Posterior vena cava (tissue), 2 donors: ENCODE measurements at regions not wholly inside any gene's neighbourhood (a gene's known extent, or its start where the extent isn't known, plus 50 kb on each side); places are given as distances from the start of the nearest gene placed in this dataset.

Experiments
- DNase-seq: peaks from one replicate; pipeline ENCODE4 v3.0.0-alpha.2; 2020; ENCODE audit warnings: low spot score
- intact Hi-C, 2 donors: fragments of 100-400 bp; cut with DNase I; formaldehyde crosslinking; loops; one replicate each; pipeline versions ENCODE4 v1.14.1 to v1.14.2; 2022 to 2023
- donor health status: DM: yes; HTN: yes; CAD: no.
- donor health status: DM: yes; HTN: yes; CAD: no.

DNA sequence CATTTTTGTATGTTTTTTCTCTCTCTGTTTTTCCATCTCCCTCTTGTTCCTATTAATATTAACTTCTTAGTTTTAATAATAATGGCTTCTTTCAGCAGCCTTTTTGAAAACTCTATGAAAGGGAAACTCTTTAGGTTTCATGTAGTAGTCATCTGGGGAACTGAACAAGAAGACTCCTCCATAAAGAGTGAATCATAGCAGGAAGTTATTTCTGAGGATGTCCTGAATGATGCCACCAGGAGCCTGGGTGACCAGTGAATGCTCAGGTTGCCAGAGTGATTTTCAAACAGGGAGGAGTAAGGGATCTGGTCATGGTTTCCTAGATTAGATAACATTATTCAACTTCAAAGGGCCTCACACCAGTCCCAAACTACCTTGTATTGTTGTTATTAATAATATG is 212.8 kb upstream of the PDE5A start:
- intact Hi-C loops: no loop called here
- no peak for DNase-seq

DNA sequence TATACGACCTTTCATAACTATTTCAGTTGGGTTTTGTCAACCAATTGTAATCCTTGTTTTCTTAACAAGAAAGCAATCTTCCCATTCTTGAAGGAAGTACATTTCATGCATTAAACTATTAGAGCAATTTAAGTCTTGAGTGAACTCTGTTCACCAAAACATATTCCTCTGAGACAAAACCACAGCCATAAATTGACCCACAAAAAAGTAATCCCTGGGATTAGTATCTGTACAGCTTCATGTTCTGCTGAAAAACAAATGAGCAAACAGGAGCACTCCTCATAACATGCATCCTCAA is 207.0 kb upstream of the PDE5A start:
- no peak for DNase-seq
- intact Hi-C loops: no loop called here

- intact Hi-C loops: no loop called here
- no peak for DNase-seq
Measured at GRCh38 chr4:119834906-119835612, 206.5 kb upstream of the PDE5A start.

GRCh38 chr4:119833611-119834010 is 205.0 kb upstream of the PDE5A start:
- intact Hi-C loops: no loop called here
- DNase-seq: no peak

GRCh38 chr4:119832776-119833175 is 204.2 kb upstream of the PDE5A start:
- intact Hi-C loops: no loop called here
- DNase-seq: no peak

DNA sequence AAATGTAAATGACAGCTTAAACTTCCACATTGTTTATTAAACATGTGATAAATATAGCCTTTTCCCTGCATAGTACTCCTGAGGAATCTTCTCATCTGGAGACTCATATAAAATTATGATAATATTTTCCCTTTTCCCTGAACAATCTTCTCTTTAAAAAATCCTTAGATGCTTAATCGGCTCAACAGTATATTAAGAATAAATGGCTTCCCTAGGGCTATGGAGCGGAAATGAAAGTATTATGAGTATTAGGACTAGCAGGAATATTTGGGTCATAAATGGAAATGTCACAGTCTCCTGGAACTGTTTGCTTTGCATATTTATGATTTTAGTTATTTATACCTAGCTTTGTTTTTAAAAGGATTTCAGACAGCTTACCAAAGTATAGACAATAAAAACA is 200.7 kb upstream of the PDE5A start:
- intact Hi-C loops: no loop called here

DNA sequence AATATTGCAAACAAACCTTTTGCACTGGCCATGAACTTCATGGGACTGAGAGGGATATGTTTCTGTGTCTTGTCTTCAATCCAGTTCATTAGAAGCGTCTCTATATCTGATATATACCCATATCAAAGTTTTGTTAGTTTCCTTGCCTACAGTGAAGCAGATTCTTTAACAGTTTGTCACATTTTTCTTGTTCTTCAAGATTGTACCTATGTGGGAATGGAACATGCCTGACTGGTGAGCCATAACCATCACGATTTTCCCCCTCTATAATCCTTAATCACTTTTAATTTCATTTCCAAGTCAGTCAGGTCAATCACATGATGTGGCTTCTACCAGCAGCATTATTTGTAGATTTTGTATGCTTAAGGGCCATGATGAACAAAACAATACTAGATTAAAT is 197.1 kb upstream of the PDE5A start:
- DNase-seq: no peak
- intact Hi-C loops: no loop called here

More for the DNA sequence above, 200.7 kb upstream of the PDE5A start:
- DNase-seq: no peak

GRCh38 chr4:119823891-119824290 is 195.3 kb upstream of the PDE5A start:
- intact Hi-C loops: no loop called here
- DNase-seq: no peak

GRCh38 chr4:119823045-119823444 is 194.4 kb upstream of the PDE5A start:
- DNase-seq: no peak
- intact Hi-C loops: no loop called here

GRCh38 chr4:119816473-119816872 is 187.9 kb upstream of the PDE5A start:
- intact Hi-C loops: no loop called here
- DNase-seq: no peak

DNA sequence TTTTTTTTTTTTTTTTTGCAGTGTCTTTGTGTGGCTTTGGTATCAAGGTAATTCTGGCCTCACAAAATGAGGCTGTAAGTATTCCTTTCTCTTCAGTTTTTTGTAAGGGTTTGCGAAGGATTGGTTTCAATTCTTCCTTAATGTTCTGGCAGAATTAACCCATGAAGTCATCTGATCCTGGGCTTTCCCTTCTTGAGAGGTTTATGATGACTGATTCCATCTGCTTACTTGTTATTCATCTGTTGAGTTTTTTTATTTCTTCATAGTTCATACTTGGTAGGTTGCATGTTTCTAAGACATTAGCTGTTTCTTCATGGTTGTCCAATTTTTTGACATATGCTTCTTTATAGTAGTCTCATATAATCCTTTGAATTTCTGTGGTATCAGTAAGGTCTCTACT is 181.4 kb upstream of the PDE5A start:
- intact Hi-C loops: no loop called here
- DNase-seq: no peak

DNA sequence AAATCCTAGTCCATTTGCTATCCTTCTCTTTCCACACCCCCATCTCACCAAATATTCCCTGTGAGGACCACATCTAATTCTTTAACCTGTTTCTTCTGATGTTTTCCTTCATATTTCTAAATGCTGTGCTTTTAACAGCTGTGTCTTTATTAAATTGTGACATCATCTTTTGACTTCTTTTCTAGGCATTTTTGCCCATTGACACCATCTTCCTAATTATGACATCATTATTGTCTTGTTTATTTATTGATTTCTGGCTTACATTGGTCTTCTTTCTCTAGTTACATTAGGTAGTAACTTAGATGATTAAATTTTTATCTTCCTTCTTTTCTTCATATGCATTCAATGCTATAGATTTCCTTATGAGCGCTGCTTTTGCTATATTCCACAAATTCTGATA is 175.8 kb upstream of the PDE5A start:
- intact Hi-C loops: no loop called here
- DNase-seq: no peak

- no peak for DNase-seq
- intact Hi-C loops: no loop called here
Measured at GRCh38 chr4:119797238-119797894, 168.8 kb upstream of the PDE5A start.

GRCh38 chr4:119795986-119796578 is 167.5 kb upstream of the PDE5A start:
- intact Hi-C loops: no loop called here
- DNase-seq: no peak

DNA sequence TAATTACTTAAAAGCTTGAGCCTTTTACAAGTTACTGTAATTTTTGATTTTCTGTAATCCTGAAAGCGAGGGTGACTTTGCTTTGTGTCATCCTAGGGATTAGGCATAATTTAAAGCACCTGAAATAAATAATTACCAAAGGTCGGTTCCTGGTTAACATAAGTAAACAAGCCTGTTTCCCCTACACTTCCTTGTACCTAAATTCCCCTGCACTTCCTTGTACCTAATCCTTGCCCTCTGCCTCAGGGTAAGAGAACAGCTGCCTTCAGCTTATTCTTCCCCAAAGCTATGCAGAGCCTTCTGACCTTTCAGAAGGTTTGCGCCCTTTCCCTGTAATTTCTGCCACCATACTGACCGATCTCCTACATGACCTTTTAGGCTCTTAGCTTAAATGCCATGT is 166.1 kb upstream of the PDE5A start:
- intact Hi-C loops: no loop called here
- DNase-seq: no peak

- DNase-seq: no peak
- intact Hi-C loops: no loop called here
Measured at GRCh38 chr4:119794113-119794512, 165.5 kb upstream of the PDE5A start.

DNA sequence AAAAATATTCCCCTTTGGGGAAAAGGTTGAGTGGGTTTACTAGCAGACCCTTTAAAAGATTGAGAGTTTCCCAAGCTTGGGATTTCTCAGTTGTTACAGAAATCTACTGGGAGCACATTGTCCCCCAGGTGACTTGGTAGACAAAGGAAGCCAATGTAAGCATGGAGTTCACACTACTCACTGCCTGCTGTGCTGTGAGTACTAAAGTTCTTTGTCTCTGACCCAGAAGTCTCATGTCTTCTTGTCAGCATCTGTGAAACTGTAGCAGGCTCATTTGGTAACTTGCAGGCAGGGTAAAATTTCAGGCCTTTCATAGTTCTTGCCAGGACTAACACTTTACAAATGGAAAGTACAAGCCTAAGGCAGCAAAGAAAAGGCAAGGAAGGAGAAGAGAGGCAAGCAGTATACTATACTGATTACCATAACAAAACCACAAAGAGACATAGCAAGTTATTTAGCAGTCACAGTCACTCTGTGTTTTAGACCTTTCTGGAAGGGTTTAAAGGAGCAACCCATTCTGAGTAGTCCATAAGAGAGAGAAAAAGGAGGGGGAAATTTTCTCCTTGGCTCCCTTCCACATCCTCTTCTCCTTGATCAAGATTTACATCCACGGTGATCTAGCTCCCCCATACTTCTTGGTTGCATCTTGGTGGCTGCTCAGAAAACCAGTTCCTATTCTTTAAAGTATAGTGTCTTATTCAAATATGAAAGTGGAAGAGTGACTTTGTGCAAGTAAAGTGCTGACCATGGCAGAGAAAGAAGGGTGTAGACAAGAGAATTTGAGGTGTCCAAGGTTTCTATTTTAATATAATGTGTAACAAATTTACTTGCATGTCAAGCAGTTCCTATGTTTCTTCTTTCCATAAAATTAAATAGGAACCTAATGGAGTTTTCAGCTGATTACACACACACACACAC is 160.0 kb upstream of the PDE5A start:
- no peak for DNase-seq
- intact Hi-C loops: no loop called here

GRCh38 chr4:119785963-119786362 is 157.4 kb upstream of the PDE5A start:
- intact Hi-C loops: no loop called here

DNA sequence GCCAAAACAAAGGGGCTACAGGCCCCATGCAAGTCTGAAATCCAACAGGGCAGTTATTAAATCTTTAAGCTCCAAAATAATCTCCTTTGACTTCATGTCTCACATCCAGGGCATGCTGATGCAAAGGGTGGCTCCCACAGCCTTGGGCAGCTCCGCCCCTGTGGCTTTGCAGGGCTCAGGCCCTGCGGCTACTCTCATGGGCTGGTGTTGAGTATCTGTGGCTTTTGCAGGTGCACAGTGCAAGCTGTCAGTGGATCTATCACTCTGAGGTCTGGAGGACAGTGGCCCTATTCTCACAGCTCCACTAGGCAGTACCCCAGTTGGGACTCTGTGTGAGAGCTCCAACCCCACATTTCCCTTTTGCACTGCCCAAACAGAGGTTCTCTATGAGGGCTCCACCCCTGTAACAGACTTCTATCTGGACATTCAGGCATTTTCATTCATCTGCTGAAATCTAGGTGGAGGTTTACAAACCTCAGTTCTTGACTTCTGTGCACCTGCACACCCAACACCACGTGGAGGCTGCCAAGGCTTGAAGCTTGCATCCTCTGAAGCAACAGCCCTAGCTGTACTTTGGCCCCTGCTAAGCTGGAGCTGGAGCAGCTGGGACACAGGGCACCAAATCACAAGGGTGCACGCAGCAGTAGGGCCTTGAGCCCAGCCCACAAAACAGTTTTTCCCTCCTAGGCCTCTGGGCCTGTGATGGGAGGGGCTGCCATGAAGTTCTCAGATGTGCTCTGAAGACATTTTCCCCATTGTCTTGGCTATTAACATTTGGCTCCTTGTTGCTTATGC is 154.8 kb upstream of the PDE5A start:
- DNase-seq: no peak
- intact Hi-C loops: no loop called here

More at GRCh38 chr4:119785963-119786362, 157.4 kb upstream of the PDE5A start:
- DNase-seq: no peak
